Kidney (tissue), 13 donors: ENCODE measurements at regions not wholly inside any gene's neighbourhood (a gene's known extent, or its start where the extent isn't known, plus 50 kb on each side); places are given as distances from the start of the nearest gene placed in this dataset.
A peak's percentile ranks its signal among the peaks of the same experiment; 100 is the strongest.

Experiments
- DNase-seq, 5 donors: peaks; one replicate each; pipeline ENCODE4 v3.0.0-alpha.2; 2013 to 2020
- FAIRE-seq: peaks from 2 replicates; lab custom pipeline; 2012; peaks lifted over from hg19 to GRCh38; lab: Jason Lieb, UNC
- H3K27ac ChIP-seq, 2 donors: one replicate each; pipeline ENCODE4 v1.7.0; 2013; ENCODE audit warnings: low read depth in 2 of 2, low read length in 2 of 2, inconsistent platforms in 1 of 2
- H3K27me3 ChIP-seq: one replicate; pipeline ENCODE4 v1.7.1; 2013; ENCODE audit warnings: low read length, inconsistent platforms; ENCODE audit not compliant: control insufficient read depth, insufficient read depth
- H3K36me3 ChIP-seq, 3 donors: one replicate each; pipeline versions ENCODE4 v1.7.0 to v1.7.1; 2013; ENCODE audit warnings: low read length in 3 of 3, control low read depth in 1 of 3, inconsistent platforms in 1 of 3; ENCODE audit not compliant: insufficient read depth in 3 of 3, control insufficient read depth in 2 of 3
- H3K4me1 ChIP-seq, 3 donors: one replicate each; pipeline versions ENCODE4 v1.7.0 to v1.7.1; 2013; ENCODE audit warnings: low read length in 3 of 3, inconsistent platforms in 1 of 3, low read depth in 1 of 3; ENCODE audit not compliant: control insufficient read depth in 2 of 3, insufficient read depth in 2 of 3
- H3K4me3 ChIP-seq, 3 donors: one replicate each; pipeline versions ENCODE4 v1.7.0 to v1.8.1; 2013; ENCODE audit warnings: low read length in 3 of 3, control low read depth in 1 of 3, inconsistent platforms in 1 of 3
- H3K9ac ChIP-seq, 3 donors: one replicate each; pipeline versions ENCODE4 v1.7.0 to v1.7.1; 2013; ENCODE audit warnings: low read length in 3 of 3, control low read depth in 1 of 3, inconsistent platforms in 1 of 3
- H3K9me3 ChIP-seq, 3 donors: one replicate each; pipeline versions ENCODE4 v1.7.0 to v1.7.1; 2013; ENCODE audit warnings: low read length in 3 of 3, control low read depth in 1 of 3, inconsistent platforms in 1 of 3; ENCODE audit not compliant: control insufficient read depth in 2 of 3, insufficient read depth in 1 of 3
- CTCF ChIP-seq: IDR thresholded peaks from 3 replicates; pipeline ENCODE4 v1.5.1; 2012; ENCODE audit warnings: mild to moderate bottlenecking, moderate library complexity, borderline replicate concordance; ENCODE audit not compliant: insufficient read depth; ENCODE audit errors: extremely low read depth
- intact Hi-C: fragments of 100-400 bp; cut with DNase I; formaldehyde crosslinking; loops from one replicate; pipeline ENCODE4 v1.11.1; 2022
- donor health status: control.
- donor health status: control.
- donor health status: control.
- donor health status: control.
- donor health status: control.
- donor health status: DM: yes; HTN: yes; CAD: no.
- donor health status: Normal renal cell carcinoma (clear cell type).

- Histone ChIP-seq H3K4me3 (no peak overlapping the region), H3K27me3 (no peaks in the 10 kb centered on the region), H3K27ac (no peak overlapping the region), H3K9me3 (no peaks in the 10 kb centered on the region), H3K9ac (no peak overlapping the region), H3K36me3 (no peaks in the 10 kb centered on the region), H3K4me1 (peaks cover 0 to 5% (median 0%) of the 10 kb centered on the region in 3 donors)
- intact Hi-C loops, result no loop called here
- TF ChIP-seq CTCF, result no peak
- FAIRE-seq (no peak), DNase-seq (peak in 1 of 5 donors; percentile 78)
Observed at GRCh38 chr5:125034331-125034730, 287.9 kb upstream of the ZNF608 start.

- intact Hi-C loops, result no loop called here
- DNase-seq, result no peak
- FAIRE-seq, result no peak
- Histone ChIP-seq H3K27me3 (no peaks in the 10 kb centered on the region), H3K27ac (no peak overlapping the region), H3K4me3 (no peak overlapping the region), H3K9me3 (no peaks in the 10 kb centered on the region), H3K4me1 (peaks cover 0 to 5% (median 0%) of the 10 kb centered on the region in 3 donors), H3K36me3 (no peaks in the 10 kb centered on the region), H3K9ac (no peak overlapping the region)
- no peak for TF ChIP-seq CTCF
Observed at GRCh38 chr5:125036494-125036893, 290.1 kb upstream of the ZNF608 start.

- Histone ChIP-seq H3K9ac (no peak overlapping the region), H3K27ac (no peak overlapping the region), H3K4me1 (peaks cover 0 to 7% (median 0%) of the 10 kb centered on the region in 3 donors), H3K27me3 (no peaks in the 10 kb centered on the region), H3K9me3 (no peaks in the 10 kb centered on the region), H3K4me3 (no peak overlapping the region), H3K36me3 (no peaks in the 10 kb centered on the region)
- intact Hi-C loops, result no loop called here
- no peak for FAIRE-seq
- DNase-seq, result no peak
- no peak for TF ChIP-seq CTCF
Observed at GRCh38 chr5:125037020-125037419, 290.6 kb upstream of the ZNF608 start.

GRCh38 chr5:125037530-125037929 is 291.1 kb upstream of the ZNF608 start:
- H3K9me3 ChIP-seq, result no peaks in the 10 kb centered on the region
- no peaks in the 10 kb centered on the region for H3K27me3 ChIP-seq
- intact Hi-C loops, result no loop called here
- peaks cover 0 to 12% (median 0%) of the 10 kb centered on the region in 3 donors for H3K4me1 ChIP-seq
- H3K9ac ChIP-seq, result no peak overlapping the region
- TF ChIP-seq CTCF, result no peak
- DNase-seq, result no peak
- no peaks in the 10 kb centered on the region for H3K36me3 ChIP-seq
- no peak overlapping the region for H3K27ac ChIP-seq
- no peak overlapping the region for H3K4me3 ChIP-seq
- no peak for FAIRE-seq
